ENCODE measurements at regions not wholly inside any gene's neighbourhood (a gene's known extent, or its start where the extent isn't known, plus 50 kb on each side); places are given as distances from the start of the nearest gene placed in this dataset.

- H3K27me3 ChIP-seq = no peaks in the 10 kb centered on the region
- H3K4me3 ChIP-seq = no peak overlapping the region
- H3K4me3 Mint-ChIP-seq = no peak overlapping the region
- H3K4me1 Mint-ChIP-seq = no peaks in the 10 kb centered on the region
- DNase-seq (ENCODE audit: low spot score) = no peak
- H3F3A ChIP-seq (ENCODE audit: low read depth) = no peaks in the 10 kb centered on the region
- peaks cover 2% of the 10 kb centered on the region for H3K27me3 Mint-ChIP-seq (ENCODE audit: insufficient read depth, low read depth)
- H3K4me2 ChIP-seq = no peak overlapping the region
- H3K9me3 ChIP-seq (ENCODE audit: low read depth) = no peaks in the 10 kb centered on the region
- H2AFZ ChIP-seq (replicated peaks) = no peak overlapping the region
- H3K4me1 ChIP-seq = no peaks in the 10 kb centered on the region
- no peak for TF ChIP-seq CTCF (IDR thresholded peaks at IDR 0.05)
- TF ChIP-seq EZH2phosphoT487 (IDR thresholded peaks at IDR 0.05) = no peak
- TF ChIP-seq EZH2 (IDR thresholded peaks at IDR 0.05) = no peak
- H3K27ac Mint-ChIP-seq = no peak overlapping the region
- H3K79me2 ChIP-seq (ENCODE audit: low read depth) = no peaks in the 10 kb centered on the region
- H3K27ac ChIP-seq = no peak overlapping the region
- H3K36me3 Mint-ChIP-seq = no peaks in the 10 kb centered on the region
- H4K20me1 ChIP-seq (ENCODE audit: low read depth) = no peaks in the 10 kb centered on the region
- peaks cover 11% of the 10 kb centered on the region for H3K9me3 Mint-ChIP-seq
- H3K9ac ChIP-seq = no peak overlapping the region
- H3K36me3 ChIP-seq = no peaks in the 10 kb centered on the region
These were observed 389.8 kb upstream of the SEMA6A start for GRCh38 chr5:116964438-116964837.

GRCh38 chr5:116961021-116961420 is 386.4 kb upstream of the SEMA6A start:
- Histone ChIP-seq H4K20me1 (ENCODE audit: low read depth) (no peaks in the 10 kb centered on the region), H3K4me3 (no peak overlapping the region), H3K27me3 (no peaks in the 10 kb centered on the region), H3F3A (ENCODE audit: low read depth) (no peaks in the 10 kb centered on the region), H3K9ac (no peak overlapping the region), H3K36me3 (no peaks in the 10 kb centered on the region), H3K79me2 (ENCODE audit: low read depth) (no peaks in the 10 kb centered on the region), H3K27ac (no peak overlapping the region), H3K9me3 (ENCODE audit: low read depth) (no peaks in the 10 kb centered on the region), H3K4me2 (no peak overlapping the region), H3K4me1 (no peaks in the 10 kb centered on the region), H2AFZ (replicated peaks) (no peak overlapping the region)
- Mint-ChIP-seq H3K9me3 (no peaks in the 10 kb centered on the region), H3K27me3 (ENCODE audit: insufficient read depth, low read depth) (peaks cover 2% of the 10 kb centered on the region), H3K36me3 (no peaks in the 10 kb centered on the region), H3K27ac (no peak overlapping the region), H3K4me3 (no peak overlapping the region), H3K4me1 (no peaks in the 10 kb centered on the region)
- no peak for DNase-seq (ENCODE audit: low spot score)
- TF ChIP-seq EZH2phosphoT487 (IDR thresholded peaks at IDR 0.05) = no peak
- TF ChIP-seq CTCF (IDR thresholded peaks at IDR 0.05) = no peak
- TF ChIP-seq EZH2 (IDR thresholded peaks at IDR 0.05) = no peak

- Mint-ChIP-seq H3K4me1 (no peaks in the 10 kb centered on the region), H3K27me3 (ENCODE audit: insufficient read depth, low read depth) (peaks cover 2% of the 10 kb centered on the region)
These were observed 385.2 kb upstream of the SEMA6A start for GRCh38 chr5:116959843-116960242.

More at GRCh38 chr5:116959843-116960242, 385.2 kb upstream of the SEMA6A start:
- Mint-ChIP-seq H3K9me3 (no peaks in the 10 kb centered on the region), H3K4me3 (no peak overlapping the region), H3K27ac (no peak overlapping the region), H3K36me3 (no peaks in the 10 kb centered on the region)
- no peaks in the 10 kb centered on the region for H3F3A ChIP-seq (ENCODE audit: low read depth)
- H3K27ac ChIP-seq = no peak overlapping the region
- no peaks in the 10 kb centered on the region for H4K20me1 ChIP-seq (ENCODE audit: low read depth)
- H2AFZ ChIP-seq (replicated peaks) = peak overlapping the region; percentile 52
- H3K79me2 ChIP-seq (ENCODE audit: low read depth) = no peaks in the 10 kb centered on the region
- no peak for TF ChIP-seq CTCF (IDR thresholded peaks at IDR 0.05)
- TF ChIP-seq EZH2phosphoT487 (IDR thresholded peaks at IDR 0.05) = no peak
- TF ChIP-seq EZH2 (IDR thresholded peaks at IDR 0.05) = no peak
- no peaks in the 10 kb centered on the region for H3K27me3 ChIP-seq
- H3K4me1 ChIP-seq = no peaks in the 10 kb centered on the region
- no peak overlapping the region for H3K4me2 ChIP-seq
- H3K36me3 ChIP-seq = no peaks in the 10 kb centered on the region
- no peaks in the 10 kb centered on the region for H3K9me3 ChIP-seq (ENCODE audit: low read depth)
- no peak for DNase-seq (ENCODE audit: low spot score)
- H3K9ac ChIP-seq = no peak overlapping the region
- H3K4me3 ChIP-seq = no peak overlapping the region

Data from neural progenitor cell (in vitro differentiated cells).